GM12875 (cell line): ENCODE measurements at regions not wholly inside any gene's neighbourhood (a gene's known extent, or its start where the extent isn't known, plus 50 kb on each side); places are given as distances from the start of the nearest gene placed in this dataset.

Experiments used
- H3K4me3 ChIP-seq: one replicate; pipeline ENCODE4 v1.5.1; 2011; ENCODE audit warnings: low read depth, low read length, control low read depth
- CTCF ChIP-seq: IDR thresholded peaks from 2 replicates; pipeline ENCODE4 v1.5.1; 2011; ENCODE audit warnings: low read depth, mild to moderate bottlenecking, control low read depth, inconsistent platforms, low read length, moderate library complexity, borderline replicate concordance; ENCODE audit not compliant: insufficient read depth

GRCh38 chr22:27300536-27301285 is 500.8 kb downstream of the MN1 start:
- TF ChIP-seq CTCF = no peak
- H3K4me3 ChIP-seq = no peak overlapping the region

- no peak overlapping the region for H3K4me3 ChIP-seq
- no peak for TF ChIP-seq CTCF
These were observed 499.1 kb downstream of the MN1 start for GRCh38 chr22:27302501-27302900.

GRCh38 chr22:27303718-27304117 is 497.8 kb downstream of the MN1 start:
- no peak for TF ChIP-seq CTCF
- H3K4me3 ChIP-seq = no peak overlapping the region

GRCh38 chr22:27306771-27307170 is 494.8 kb downstream of the MN1 start:
- H3K4me3 ChIP-seq = no peak overlapping the region
- no peak for TF ChIP-seq CTCF

GRCh38 chr22:27307545-27308247 is 493.9 kb downstream of the MN1 start:
- no peak overlapping the region for H3K4me3 ChIP-seq
- TF ChIP-seq CTCF = no peak

- no peak for TF ChIP-seq CTCF
- H3K4me3 ChIP-seq = no peak overlapping the region
These were observed 493.0 kb downstream of the MN1 start for GRCh38 chr22:27308513-27308912.

- no peak overlapping the region for H3K4me3 ChIP-seq
- no peak for TF ChIP-seq CTCF
These were observed 491.9 kb downstream of the MN1 start for GRCh38 chr22:27309697-27310096.
